Skin of body (tissue), 1 donor: ENCODE measurements at regions not wholly inside any gene's neighbourhood (a gene's known extent, or its start where the extent isn't known, plus 50 kb on each side); places are given as distances from the start of the nearest gene placed in this dataset.

ENCODE experiments used
- DNase-seq: peaks from one replicate; lab custom pipeline; 2025; lab: John Stamatoyannopoulos, UW

GRCh38 chr16:86928523-86929011 is 350.2 kb downstream of the FOXL1 start:
- no peak for DNase-seq

GRCh38 chr16:86929057-86929871 is 350.9 kb downstream of the FOXL1 start:
- DNase-seq = no peak

- DNase-seq = no peak
These were observed 351.7 kb downstream of the FOXL1 start for GRCh38 chr16:86930001-86930400.

GRCh38 chr16:86930663-86931373 is 352.5 kb downstream of the FOXL1 start:
- DNase-seq = no peak

GRCh38 chr16:86931410-86931941 is 353.1 kb downstream of the FOXL1 start:
- peak; percentile 45 for DNase-seq

GRCh38 chr16:86932130-86932982 is 354.0 kb downstream of the FOXL1 start:
- no peak for DNase-seq

GRCh38 chr16:86934581-86935375 is 356.4 kb downstream of the FOXL1 start:
- no peak for DNase-seq

- DNase-seq = no peak
These were observed 361.3 kb downstream of the FOXL1 start for GRCh38 chr16:86939609-86940008.

GRCh38 chr16:86941731-86942130 is 363.4 kb downstream of the FOXL1 start:
- no peak for DNase-seq

GRCh38 chr16:86942151-86943051 is 364.1 kb downstream of the FOXL1 start:
- DNase-seq = peak; percentile 85

GRCh38 chr16:86945166-86945900 is 367.0 kb downstream of the FOXL1 start:
- no peak for DNase-seq

GRCh38 chr16:86946396-86946795 is 368.0 kb downstream of the FOXL1 start:
- DNase-seq = no peak

GRCh38 chr16:86946981-86947380 is 368.6 kb downstream of the FOXL1 start:
- DNase-seq = no peak

GRCh38 chr16:86948046-86948445 is 369.1 kb downstream of the C16orf95 start:
- no peak for DNase-seq

GRCh38 chr16:86949116-86949515 is 368.1 kb downstream of the C16orf95 start:
- no peak for DNase-seq

GRCh38 chr16:86949630-86950029 is 367.6 kb downstream of the C16orf95 start:
- no peak for DNase-seq

- no peak for DNase-seq
These were observed 366.0 kb downstream of the C16orf95 start for GRCh38 chr16:86951041-86951822.
